Keratinocyte (primary cell): ENCODE measurements at regions not wholly inside any gene's neighbourhood (a gene's known extent, or its start where the extent isn't known, plus 50 kb on each side); places are given as distances from the start of the nearest gene placed in this dataset.

ENCODE experiments used
- CTCF ChIP-seq, 3 experiments: IDR thresholded peaks in 1 of 3; conservative IDR thresholded peaks in 1 of 3; optimal IDR thresholded peaks in 1 of 3; 2 replicates in 2 of 3; 3 replicates in 1 of 3; pipeline versions ENCODE3 to v1.5.1; 2011; ENCODE audit warnings: low read length in 3 of 3, mild to moderate bottlenecking in 3 of 3, moderate library complexity in 2 of 3, control low read depth in 1 of 3, inconsistent platforms in 1 of 3; ENCODE audit not compliant: insufficient read depth in 2 of 3; ENCODE audit errors: extremely low read depth in 1 of 3
- EZH2 ChIP-seq: IDR thresholded peaks from one replicate; pipeline ENCODE4 v1.6.1; 2012; ENCODE audit warnings: inconsistent platforms, mild to moderate bottlenecking, low read length, moderate library complexity

- TF ChIP-seq CTCF (optimal IDR thresholded peaks at IDR 0.05 in 1 of 3, IDR thresholded peaks at IDR 0.05 in 1 of 3, conservative IDR thresholded peaks at IDR 0.05 in 1 of 3; ENCODE audit: extremely low read depth in 1 of 3, insufficient read depth in 2 of 3, low read length in 3 of 3) (no peak), EZH2 (no peak)
Observed at GRCh38 chr5:2272755-2273154, 390.0 kb upstream of the IRX4 start.
